Bronchial epithelial cell (primary cell): ENCODE measurements at regions not wholly inside any gene's neighbourhood (a gene's known extent, or its start where the extent isn't known, plus 50 kb on each side); places are given as distances from the start of the nearest gene placed in this dataset.

Experiments
- DNase-seq: peaks from one replicate; pipeline ENCODE4 v3.0.0-alpha.2; 2010; ENCODE audit warnings: low read depth
- FAIRE-seq: peaks from 2 replicates; lab custom pipeline; 2011; peaks lifted over from hg19 to GRCh38; lab: Jason Lieb, UNC
- H3K27me3 ChIP-seq: 2 replicates; pipeline ENCODE4 v1.5.1; 2011; ENCODE audit warnings: low read length; ENCODE audit not compliant: control insufficient read depth, insufficient read depth
- H3K36me3 ChIP-seq: 2 replicates; pipeline ENCODE4 v1.5.1; 2011; ENCODE audit warnings: low read length; ENCODE audit not compliant: control insufficient read depth, insufficient read depth
- H3K4me3 ChIP-seq: 2 replicates; pipeline ENCODE4 v1.5.1; 2011; ENCODE audit warnings: mild to moderate bottlenecking, low read depth, low read length, control low read depth
- TF ChIP-seq, protein P1 (sequence below): IDR thresholded peaks from 2 replicates; pipeline ENCODE4 v1.5.1; 2011; ENCODE audit warnings: mild to moderate bottlenecking, moderate library complexity, low read length, control low read depth, inconsistent platforms; ENCODE audit not compliant: insufficient read depth, severe bottlenecking

GRCh38 chr9:115353681-115354080 lies 235.7 kb upstream of the TNC start:
- TF ChIP-seq, protein P1, sequence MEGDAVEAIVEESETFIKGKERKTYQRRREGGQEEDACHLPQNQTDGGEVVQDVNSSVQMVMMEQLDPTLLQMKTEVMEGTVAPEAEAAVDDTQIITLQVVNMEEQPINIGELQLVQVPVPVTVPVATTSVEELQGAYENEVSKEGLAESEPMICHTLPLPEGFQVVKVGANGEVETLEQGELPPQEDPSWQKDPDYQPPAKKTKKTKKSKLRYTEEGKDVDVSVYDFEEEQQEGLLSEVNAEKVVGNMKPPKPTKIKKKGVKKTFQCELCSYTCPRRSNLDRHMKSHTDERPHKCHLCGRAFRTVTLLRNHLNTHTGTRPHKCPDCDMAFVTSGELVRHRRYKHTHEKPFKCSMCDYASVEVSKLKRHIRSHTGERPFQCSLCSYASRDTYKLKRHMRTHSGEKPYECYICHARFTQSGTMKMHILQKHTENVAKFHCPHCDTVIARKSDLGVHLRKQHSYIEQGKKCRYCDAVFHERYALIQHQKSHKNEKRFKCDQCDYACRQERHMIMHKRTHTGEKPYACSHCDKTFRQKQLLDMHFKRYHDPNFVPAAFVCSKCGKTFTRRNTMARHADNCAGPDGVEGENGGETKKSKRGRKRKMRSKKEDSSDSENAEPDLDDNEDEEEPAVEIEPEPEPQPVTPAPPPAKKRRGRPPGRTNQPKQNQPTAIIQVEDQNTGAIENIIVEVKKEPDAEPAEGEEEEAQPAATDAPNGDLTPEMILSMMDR, result no peak
- DNase-seq (peak; percentile 35), FAIRE-seq (no peak)
- Histone ChIP-seq H3K36me3 (no peaks in the 10 kb centered on the region), H3K4me3 (no peak overlapping the region), H3K27me3 (no peaks in the 10 kb centered on the region)

DNA sequence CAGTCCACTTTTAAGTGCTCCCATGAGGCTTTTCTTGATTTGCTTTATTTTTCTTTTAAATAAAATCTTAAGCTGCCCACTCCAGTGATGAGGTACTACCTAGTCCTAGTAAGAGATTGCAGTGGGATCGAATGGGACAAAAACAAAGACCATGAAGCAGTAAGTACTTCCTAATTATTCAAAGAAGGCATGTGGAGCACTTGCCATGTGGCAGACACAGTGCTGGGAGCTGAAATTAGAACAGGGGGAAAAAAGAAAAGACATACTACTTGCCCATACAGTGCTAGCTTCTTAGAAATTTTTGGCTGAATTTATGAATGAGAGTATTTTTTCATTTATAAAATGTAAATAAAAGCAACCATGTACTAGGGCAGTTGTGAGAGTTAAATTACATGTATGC lies 239.9 kb upstream of the TNC start:
- Histone ChIP-seq H3K4me3 (no peak overlapping the region), H3K27me3 (no peaks in the 10 kb centered on the region), H3K36me3 (no peaks in the 10 kb centered on the region)
- no peak for FAIRE-seq
- TF ChIP-seq, protein P1, result no peak
- DNase-seq, result no peak

GRCh38 chr9:115359017-115359780 lies 241.2 kb upstream of the TNC start:
- no peaks in the 10 kb centered on the region for H3K27me3 ChIP-seq
- DNase-seq (no peak), FAIRE-seq (no peak)

DNA sequence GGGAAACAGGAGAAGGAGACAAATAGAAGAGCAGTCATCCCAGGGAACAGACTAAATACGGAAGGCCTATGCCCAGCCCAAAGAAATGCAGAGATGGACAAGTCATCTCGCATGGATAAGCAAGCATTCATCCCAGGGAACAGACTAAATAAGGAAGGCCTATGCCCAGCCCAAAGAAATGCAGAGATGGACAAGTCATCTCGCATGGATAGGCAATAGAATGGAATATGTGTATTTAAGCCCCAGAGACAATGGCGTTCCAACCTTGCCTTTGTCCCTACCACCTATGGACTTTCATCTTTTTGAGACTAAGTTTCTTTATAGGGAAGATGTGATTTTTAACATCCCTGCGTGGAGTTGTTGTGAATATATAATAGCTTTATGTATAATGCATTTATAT lies 242.2 kb upstream of the TNC start:
- Histone ChIP-seq H3K27me3 (no peaks in the 10 kb centered on the region), H3K36me3 (no peaks in the 10 kb centered on the region), H3K4me3 (no peak overlapping the region)
- DNase-seq, result no peak
- peak; percentile 7 for FAIRE-seq
- TF ChIP-seq, protein P1, result no peak

More at GRCh38 chr9:115359017-115359780, 241.2 kb upstream of the TNC start:
- no peak overlapping the region for H3K4me3 ChIP-seq
- H3K36me3 ChIP-seq, result no peaks in the 10 kb centered on the region
- TF ChIP-seq, protein P1, result no peak

GRCh38 chr9:115362101-115362500 lies 244.1 kb upstream of the TNC start:
- Histone ChIP-seq H3K4me3 (no peak overlapping the region), H3K27me3 (no peaks in the 10 kb centered on the region), H3K36me3 (no peaks in the 10 kb centered on the region)
- TF ChIP-seq, protein P1, result no peak
- DNase-seq (no peak), FAIRE-seq (no peak)

- no peak overlapping the region for H3K4me3 ChIP-seq
- no peaks in the 10 kb centered on the region for H3K27me3 ChIP-seq
These were observed 244.7 kb upstream of the TNC start for GRCh38 chr9:115362640-115363039.

More at GRCh38 chr9:115362640-115363039, 244.7 kb upstream of the TNC start:
- DNase-seq (no peak), FAIRE-seq (no peak)
- TF ChIP-seq, protein P1, result no peak
- no peaks in the 10 kb centered on the region for H3K36me3 ChIP-seq
